ENCODE measurements at regions not wholly inside any gene's neighbourhood (a gene's known extent, or its start where the extent isn't known, plus 50 kb on each side); places are given as distances from the start of the nearest gene placed in this dataset.

DNA sequence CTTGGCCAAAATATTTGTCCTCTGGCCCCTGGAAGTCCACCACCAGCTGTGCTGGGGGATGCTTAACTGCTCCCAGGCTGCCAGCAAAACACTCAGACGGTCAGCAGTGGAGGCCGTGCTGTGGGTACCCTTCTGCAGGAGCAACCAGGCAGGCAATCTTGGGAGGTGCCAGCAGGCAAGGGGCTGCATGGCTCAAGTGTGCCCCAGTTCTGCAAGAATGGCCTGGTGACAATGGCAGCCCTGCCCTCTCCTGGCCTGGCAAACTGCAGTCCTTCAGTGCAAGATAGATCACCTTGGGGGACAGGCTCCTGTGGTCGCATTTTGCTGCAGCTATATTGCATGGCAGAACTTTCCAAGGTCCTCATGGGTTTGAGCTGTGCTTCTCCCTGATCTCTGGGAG lies 728.3 kb downstream of the TMTC2 start:
- TF ChIP-seq CTCF (IDR thresholded peaks at IDR 0.05) (no peak), EZH2 (IDR thresholded peaks at IDR 0.05; ENCODE audit: borderline replicate concordance, insufficient read depth, low read depth, low read length, poor library complexity, severe bottlenecking) (no peak)

All from B cell (primary cell).